22Rv1 (cell line): ENCODE measurements at regions not wholly inside any gene's neighbourhood (a gene's known extent, or its start where the extent isn't known, plus 50 kb on each side); places are given as distances from the start of the nearest gene placed in this dataset.

Experiments
- H3K27ac ChIP-seq: fragments of 450-650 bp; 2 replicates; pipeline ENCODE4 v1.5.1; 2017
- ZFX ChIP-seq: fragments of 450-650 bp; IDR thresholded peaks from 2 replicates; pipeline ENCODE4 v1.6.1; 2017; ENCODE audit warnings: antibody characterized with exemption, borderline replicate concordance
- TF ChIP-seq, protein P1 (sequence below): fragments of 450-650 bp; IDR thresholded peaks from 2 replicates; pipeline ENCODE4 v1.5.1; 2017; ENCODE audit warnings: mild to moderate bottlenecking

- H3K27ac ChIP-seq, result no peak overlapping the region
- TF ChIP-seq, protein P1, sequence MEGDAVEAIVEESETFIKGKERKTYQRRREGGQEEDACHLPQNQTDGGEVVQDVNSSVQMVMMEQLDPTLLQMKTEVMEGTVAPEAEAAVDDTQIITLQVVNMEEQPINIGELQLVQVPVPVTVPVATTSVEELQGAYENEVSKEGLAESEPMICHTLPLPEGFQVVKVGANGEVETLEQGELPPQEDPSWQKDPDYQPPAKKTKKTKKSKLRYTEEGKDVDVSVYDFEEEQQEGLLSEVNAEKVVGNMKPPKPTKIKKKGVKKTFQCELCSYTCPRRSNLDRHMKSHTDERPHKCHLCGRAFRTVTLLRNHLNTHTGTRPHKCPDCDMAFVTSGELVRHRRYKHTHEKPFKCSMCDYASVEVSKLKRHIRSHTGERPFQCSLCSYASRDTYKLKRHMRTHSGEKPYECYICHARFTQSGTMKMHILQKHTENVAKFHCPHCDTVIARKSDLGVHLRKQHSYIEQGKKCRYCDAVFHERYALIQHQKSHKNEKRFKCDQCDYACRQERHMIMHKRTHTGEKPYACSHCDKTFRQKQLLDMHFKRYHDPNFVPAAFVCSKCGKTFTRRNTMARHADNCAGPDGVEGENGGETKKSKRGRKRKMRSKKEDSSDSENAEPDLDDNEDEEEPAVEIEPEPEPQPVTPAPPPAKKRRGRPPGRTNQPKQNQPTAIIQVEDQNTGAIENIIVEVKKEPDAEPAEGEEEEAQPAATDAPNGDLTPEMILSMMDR, result no peak
- no peak for TF ChIP-seq ZFX
Measured at GRCh38 chr6:99013661-99014060, 65.9 kb upstream of the FBXL4 start.

DNA sequence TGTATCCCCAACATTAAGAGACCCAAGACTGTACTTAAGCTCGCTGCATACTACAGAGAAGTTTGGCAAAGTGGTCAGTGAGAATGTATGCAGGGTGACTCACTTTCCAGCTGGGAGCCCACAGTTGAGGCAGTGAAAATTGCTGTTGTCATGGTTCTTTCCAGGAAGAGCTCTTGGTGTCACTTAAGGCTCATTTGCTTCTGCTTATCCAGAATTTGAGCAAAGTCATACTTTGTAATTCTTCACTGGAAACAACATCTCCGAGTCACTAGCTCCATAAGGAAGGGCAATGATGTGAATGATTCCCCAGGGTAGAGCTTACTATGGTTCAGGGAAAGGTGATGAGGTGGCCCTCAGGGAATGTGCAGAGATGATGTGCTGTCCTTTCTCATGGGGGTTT lies 65.4 kb upstream of the FBXL4 start:
- no peak for TF ChIP-seq ZFX
- TF ChIP-seq, protein P1, result no peak
- no peak overlapping the region for H3K27ac ChIP-seq

DNA sequence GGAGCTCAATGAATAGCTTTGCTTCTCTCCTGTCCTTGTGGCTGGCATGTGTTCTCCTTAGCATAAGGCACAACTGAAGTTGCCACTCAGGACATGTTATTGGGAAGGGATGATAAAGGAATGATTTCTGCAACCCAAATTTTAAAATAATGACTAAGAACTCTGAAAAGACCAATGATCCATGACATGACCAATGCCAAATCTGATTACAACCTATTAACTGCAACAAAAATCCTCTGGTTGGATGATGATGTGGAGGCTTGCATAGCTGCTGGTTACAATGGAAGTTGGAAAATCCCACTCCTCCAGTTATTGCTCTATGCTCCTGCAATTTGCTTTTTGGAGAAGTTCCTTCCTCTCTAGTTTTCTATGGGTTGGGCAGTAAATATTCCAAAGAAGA lies 63.4 kb upstream of the FBXL4 start:
- TF ChIP-seq, protein P1, result no peak
- no peak for TF ChIP-seq ZFX

DNA sequence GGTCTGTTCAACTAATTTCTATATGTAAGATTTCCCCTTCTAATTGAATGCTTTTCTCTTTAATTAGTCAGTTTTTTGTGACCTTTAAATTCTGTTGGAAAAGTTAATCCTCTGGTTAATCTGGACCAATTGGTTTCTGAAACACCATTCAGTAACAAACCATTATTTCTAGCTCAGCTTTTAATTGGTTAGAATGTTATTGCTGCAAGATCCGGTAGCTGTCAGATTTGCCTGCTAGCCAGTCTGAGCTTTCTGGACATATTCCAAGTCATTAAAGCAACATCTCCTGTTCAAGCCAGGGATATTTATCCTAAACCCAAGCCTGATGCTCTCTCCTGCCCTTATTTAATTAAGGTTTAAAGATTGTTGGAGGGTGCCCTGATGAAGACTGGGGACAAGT lies 55.1 kb upstream of the FBXL4 start:
- no peak overlapping the region for H3K27ac ChIP-seq
- no peak for TF ChIP-seq ZFX
- TF ChIP-seq, protein P1, result no peak

More for the DNA sequence above, 63.4 kb upstream of the FBXL4 start:
- no peak overlapping the region for H3K27ac ChIP-seq

GRCh38 chr6:98998103-98998502 lies 50.4 kb upstream of the FBXL4 start:
- TF ChIP-seq, protein P1, result no peak
- no peak for TF ChIP-seq ZFX
- no peak overlapping the region for H3K27ac ChIP-seq
